Astrocyte (in vitro differentiated cells and primary cell): ENCODE measurements at regions not wholly inside any gene's neighbourhood (a gene's known extent, or its start where the extent isn't known, plus 50 kb on each side); places are given as distances from the start of the nearest gene placed in this dataset.

Experiments
- CTCF ChIP-seq: IDR thresholded peaks from 2 replicates; pipeline ENCODE4 v1.5.1; 2011; ENCODE audit warnings: low read depth, mild to moderate bottlenecking, inconsistent platforms, low read length, moderate library complexity; ENCODE audit not compliant: insufficient read depth
- EZH2 ChIP-seq: IDR thresholded peaks from 2 replicates; pipeline ENCODE4 v1.6.1; 2012; ENCODE audit warnings: mild to moderate bottlenecking, low read length, inconsistent platforms; ENCODE audit not compliant: insufficient read depth

- TF ChIP-seq CTCF: no peak
- TF ChIP-seq EZH2: no peak
Observed at GRCh38 chr11:15772547-15772946, 583.8 kb downstream of the SOX6 start.
